Esophagus squamous epithelium (tissue), 4 donors: ENCODE measurements at regions not wholly inside any gene's neighbourhood (a gene's known extent, or its start where the extent isn't known, plus 50 kb on each side); places are given as distances from the start of the nearest gene placed in this dataset.

Source experiments
- CTCF ChIP-seq, 6 experiments: fragments of 450-650 bp in 4 of 6; fragments of 200-600 bp in 2 of 6; sonication (generic) in 2 of 6; IDR thresholded peaks; one replicate each; pipeline ENCODE4 v1.5.1; 2016 to 2019; ENCODE audit warnings: antibody characterized with exemption in 6 of 6, mild to moderate bottlenecking in 4 of 6, moderate library complexity in 4 of 6
- POLR2A ChIP-seq, 4 donors: fragments of 450-650 bp; IDR thresholded peaks; one replicate each; pipeline ENCODE4 v1.6.1; 2017; ENCODE audit warnings: antibody characterized with exemption in 4 of 4, mild to moderate bottlenecking in 4 of 4, moderate library complexity in 3 of 4

GRCh38 chr2:84362541-84362940 is 96.5 kb downstream of the SUCLG1 start:
- TF ChIP-seq POLR2A (IDR thresholded peaks at IDR 0.05) (no peak), CTCF (IDR thresholded peaks at IDR 0.05) (no peak)
